Hepatocyte (in vitro differentiated cells): ENCODE measurements at regions not wholly inside any gene's neighbourhood (a gene's known extent, or its start where the extent isn't known, plus 50 kb on each side); places are given as distances from the start of the nearest gene placed in this dataset.

Experiments
- EZH2 ChIP-seq: fragments of 200-600 bp; sonication (generic); IDR thresholded peaks from 2 replicates; pipeline ENCODE4 v1.6.1; 2016; ENCODE audit warnings: antibody characterized with exemption, mild to moderate bottlenecking, borderline replicate concordance
- EZH2phosphoT487 ChIP-seq: fragments of 200-600 bp; sonication (generic); IDR thresholded peaks from one replicate; pipeline ENCODE4 v1.6.1; 2018; ENCODE audit warnings: antibody characterized with exemption, mild to moderate bottlenecking, low read depth, moderate library complexity; ENCODE audit not compliant: unreplicated experiment, severe bottlenecking
- TF ChIP-seq, protein P1 (sequence below): fragments of 200-600 bp; sonication (generic); IDR thresholded peaks from 2 replicates; pipeline ENCODE4 v1.5.1; 2016; ENCODE audit warnings: antibody characterized with exemption, mild to moderate bottlenecking; ENCODE audit not compliant: poor library complexity

DNA sequence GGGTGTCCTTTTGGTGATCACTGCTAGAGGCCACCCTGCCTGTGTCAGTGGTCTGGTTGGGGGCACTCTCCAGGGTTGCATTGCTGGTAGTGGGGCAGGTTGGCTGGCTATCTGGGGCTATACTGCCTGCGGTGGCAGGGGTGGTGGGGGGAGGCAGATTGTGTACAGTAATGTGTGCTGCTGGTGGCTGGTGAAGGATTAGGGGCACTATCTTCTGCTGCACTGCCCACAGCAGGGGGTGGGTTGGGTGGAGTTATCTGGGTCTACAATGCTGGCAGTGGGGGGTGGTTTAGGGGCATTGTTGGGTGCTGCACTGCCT lies 204.0 kb upstream of the WSB1 start:
- TF ChIP-seq, protein P1, sequence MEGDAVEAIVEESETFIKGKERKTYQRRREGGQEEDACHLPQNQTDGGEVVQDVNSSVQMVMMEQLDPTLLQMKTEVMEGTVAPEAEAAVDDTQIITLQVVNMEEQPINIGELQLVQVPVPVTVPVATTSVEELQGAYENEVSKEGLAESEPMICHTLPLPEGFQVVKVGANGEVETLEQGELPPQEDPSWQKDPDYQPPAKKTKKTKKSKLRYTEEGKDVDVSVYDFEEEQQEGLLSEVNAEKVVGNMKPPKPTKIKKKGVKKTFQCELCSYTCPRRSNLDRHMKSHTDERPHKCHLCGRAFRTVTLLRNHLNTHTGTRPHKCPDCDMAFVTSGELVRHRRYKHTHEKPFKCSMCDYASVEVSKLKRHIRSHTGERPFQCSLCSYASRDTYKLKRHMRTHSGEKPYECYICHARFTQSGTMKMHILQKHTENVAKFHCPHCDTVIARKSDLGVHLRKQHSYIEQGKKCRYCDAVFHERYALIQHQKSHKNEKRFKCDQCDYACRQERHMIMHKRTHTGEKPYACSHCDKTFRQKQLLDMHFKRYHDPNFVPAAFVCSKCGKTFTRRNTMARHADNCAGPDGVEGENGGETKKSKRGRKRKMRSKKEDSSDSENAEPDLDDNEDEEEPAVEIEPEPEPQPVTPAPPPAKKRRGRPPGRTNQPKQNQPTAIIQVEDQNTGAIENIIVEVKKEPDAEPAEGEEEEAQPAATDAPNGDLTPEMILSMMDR = no peak
- TF ChIP-seq EZH2phosphoT487 (no peak), EZH2 (no peak)
